SU-DHL-6 (cell line): ENCODE measurements at regions not wholly inside any gene's neighbourhood (a gene's known extent, or its start where the extent isn't known, plus 50 kb on each side); places are given as distances from the start of the nearest gene placed in this dataset.

Source experiments
- H2AFZ ChIP-seq: fragments of 200-600 bp; sonication (generic); 2 replicates; pipeline ENCODE4 v1.6.1; 2014; ENCODE audit warnings: low read depth, mild to moderate bottlenecking, moderate library complexity, mixed read lengths, antibody characterized with exemption, low read length; ENCODE audit not compliant: severe bottlenecking
- H3F3A ChIP-seq: fragments of 200-600 bp; shearing (Covaris generic); 2 replicates; pipeline ENCODE4 v1.6.0; 2016; ENCODE audit warnings: antibody characterized with exemption, mild to moderate bottlenecking; ENCODE audit not compliant: insufficient read depth
- H3K27ac ChIP-seq: fragments of 200-600 bp; sonication (generic); 2 replicates; pipeline ENCODE4 v1.5.1; 2016; ENCODE audit warnings: low read depth, mild to moderate bottlenecking, low read length, moderate library complexity, mixed read lengths
- H3K27me3 ChIP-seq: fragments of 200-600 bp; sonication (generic), shearing (Covaris generic); 2 replicates; pipeline ENCODE4 v1.6.0; 2014; ENCODE audit warnings: mild to moderate bottlenecking, low read length
- H3K36me3 ChIP-seq: fragments of 200-600 bp; sonication (generic); 2 replicates; pipeline ENCODE4 v1.6.1; 2014; ENCODE audit warnings: mild to moderate bottlenecking, low read length, mixed read lengths
- H3K4me2 ChIP-seq: fragments of 300-600, 200-600 bp; shearing (Covaris generic), sonication (generic); 2 replicates; pipeline ENCODE4 v1.6.0; 2014; ENCODE audit warnings: low read length, low read depth, mild to moderate bottlenecking; ENCODE audit not compliant: poor library complexity, severe bottlenecking
- H3K4me3 ChIP-seq: fragments of 200-600 bp; sonication (generic); 2 replicates; pipeline ENCODE4 v1.5.1; 2014; ENCODE audit warnings: antibody characterized with exemption, low read length, mild to moderate bottlenecking, mixed read lengths; ENCODE audit not compliant: insufficient read depth, poor library complexity, severe bottlenecking
- H3K79me2 ChIP-seq: fragments of 200-600 bp; sonication (generic); 2 replicates; pipeline ENCODE4 v1.6.1; 2014; ENCODE audit warnings: mild to moderate bottlenecking, low read length, moderate library complexity; ENCODE audit not compliant: insufficient read depth
- H3K9ac ChIP-seq: fragments of 200-600 bp; sonication (generic); 2 replicates; pipeline ENCODE4 v1.7.0; 2014; ENCODE audit warnings: mild to moderate bottlenecking, low read length
- H3K9me2 ChIP-seq: fragments of 200-600 bp; sonication (generic); replicated peaks from 2 replicates; pipeline ENCODE4 v1.6.1; 2014; ENCODE audit warnings: low read length; ENCODE audit not compliant: insufficient read depth
- H3K9me3 ChIP-seq: fragments of 200-600 bp; sonication (generic); 2 replicates; pipeline ENCODE4 v1.6.1; 2014; ENCODE audit warnings: low read length, mixed read lengths; ENCODE audit not compliant: insufficient read depth
- H4K20me1 ChIP-seq: fragments of 200-600 bp; sonication (generic); 2 replicates; pipeline ENCODE4 v1.6.1; 2014; ENCODE audit warnings: low read depth, mild to moderate bottlenecking, antibody characterized with exemption, low read length, moderate library complexity, mixed read lengths
- EZH2phosphoT487 ChIP-seq: fragments of 200-600 bp; sonication (generic), shearing (Covaris generic); conservative IDR thresholded peaks from 2 replicates; pipeline ENCODE4 v1.6.1; 2018; ENCODE audit warnings: mild to moderate bottlenecking, antibody characterized with exemption, low read length, moderate library complexity, mixed read lengths
- TF ChIP-seq, protein P1 (sequence below): fragments of 200-600 bp; sonication (generic); IDR thresholded peaks from one replicate; pipeline ENCODE4 v1.5.1; 2017; ENCODE audit warnings: antibody characterized with exemption, mild to moderate bottlenecking, low read length, moderate library complexity; ENCODE audit not compliant: insufficient read depth, poor library complexity, severe bottlenecking

DNA sequence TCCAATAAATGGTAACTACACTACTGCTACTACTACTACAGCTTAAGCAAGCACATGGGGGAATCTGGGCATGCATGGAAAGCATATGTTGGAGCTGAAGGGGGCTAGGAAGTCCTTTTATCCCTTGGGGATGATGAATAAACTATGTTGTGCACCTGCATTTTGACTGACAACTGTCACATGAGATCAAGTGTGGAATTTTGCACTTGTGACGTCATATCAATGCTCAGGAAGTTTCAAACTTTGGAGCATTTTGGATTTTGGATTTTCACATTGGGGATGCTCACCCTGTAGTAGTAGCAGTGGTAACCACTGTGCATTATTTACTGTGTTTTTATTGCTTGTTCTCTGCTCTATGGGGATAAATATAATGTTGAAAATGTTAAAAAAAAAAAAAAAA lies 100.5 kb upstream of the SMAD1 start:
- Histone ChIP-seq H3K27ac (no peak overlapping the region), H3K36me3 (no peaks in the 10 kb centered on the region)
- no peak for TF ChIP-seq EZH2phosphoT487
- TF ChIP-seq, protein P1, sequence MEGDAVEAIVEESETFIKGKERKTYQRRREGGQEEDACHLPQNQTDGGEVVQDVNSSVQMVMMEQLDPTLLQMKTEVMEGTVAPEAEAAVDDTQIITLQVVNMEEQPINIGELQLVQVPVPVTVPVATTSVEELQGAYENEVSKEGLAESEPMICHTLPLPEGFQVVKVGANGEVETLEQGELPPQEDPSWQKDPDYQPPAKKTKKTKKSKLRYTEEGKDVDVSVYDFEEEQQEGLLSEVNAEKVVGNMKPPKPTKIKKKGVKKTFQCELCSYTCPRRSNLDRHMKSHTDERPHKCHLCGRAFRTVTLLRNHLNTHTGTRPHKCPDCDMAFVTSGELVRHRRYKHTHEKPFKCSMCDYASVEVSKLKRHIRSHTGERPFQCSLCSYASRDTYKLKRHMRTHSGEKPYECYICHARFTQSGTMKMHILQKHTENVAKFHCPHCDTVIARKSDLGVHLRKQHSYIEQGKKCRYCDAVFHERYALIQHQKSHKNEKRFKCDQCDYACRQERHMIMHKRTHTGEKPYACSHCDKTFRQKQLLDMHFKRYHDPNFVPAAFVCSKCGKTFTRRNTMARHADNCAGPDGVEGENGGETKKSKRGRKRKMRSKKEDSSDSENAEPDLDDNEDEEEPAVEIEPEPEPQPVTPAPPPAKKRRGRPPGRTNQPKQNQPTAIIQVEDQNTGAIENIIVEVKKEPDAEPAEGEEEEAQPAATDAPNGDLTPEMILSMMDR = no peak

DNA sequence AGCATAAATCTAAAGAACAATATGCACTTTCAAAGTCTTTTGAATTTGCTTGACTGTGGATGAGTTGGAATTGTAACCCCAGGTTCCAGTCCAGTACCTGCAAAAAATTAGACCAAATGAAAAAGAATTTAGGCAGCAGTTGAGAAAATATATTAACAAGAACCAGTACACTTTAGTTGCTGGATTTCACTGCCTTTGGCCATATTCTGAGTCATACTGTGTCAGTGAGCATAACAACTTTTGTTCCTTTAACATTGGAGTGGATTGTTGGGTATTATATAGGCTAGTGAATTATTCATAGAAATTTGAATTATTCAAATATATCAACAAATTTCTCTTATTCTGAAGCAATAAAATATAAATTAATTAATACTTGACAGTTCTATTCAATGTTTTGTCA lies 101.5 kb upstream of the SMAD1 start:
- Histone ChIP-seq H4K20me1 (no peaks in the 10 kb centered on the region), H3F3A (no peaks in the 10 kb centered on the region), H3K4me2 (no peak overlapping the region)

More for the DNA sequence above, 100.5 kb upstream of the SMAD1 start:
- H4K20me1 ChIP-seq = no peaks in the 10 kb centered on the region
- H3K9me2 ChIP-seq = no peaks in the 10 kb centered on the region
- no peak overlapping the region for H2AFZ ChIP-seq
- no peak overlapping the region for H3K4me3 ChIP-seq
- no peaks in the 10 kb centered on the region for H3K79me2 ChIP-seq
- H3K27me3 ChIP-seq = no peaks in the 10 kb centered on the region
- H3K9me3 ChIP-seq = no peaks in the 10 kb centered on the region
- no peaks in the 10 kb centered on the region for H3F3A ChIP-seq
- no peak overlapping the region for H3K9ac ChIP-seq
- H3K4me2 ChIP-seq = no peak overlapping the region

DNA sequence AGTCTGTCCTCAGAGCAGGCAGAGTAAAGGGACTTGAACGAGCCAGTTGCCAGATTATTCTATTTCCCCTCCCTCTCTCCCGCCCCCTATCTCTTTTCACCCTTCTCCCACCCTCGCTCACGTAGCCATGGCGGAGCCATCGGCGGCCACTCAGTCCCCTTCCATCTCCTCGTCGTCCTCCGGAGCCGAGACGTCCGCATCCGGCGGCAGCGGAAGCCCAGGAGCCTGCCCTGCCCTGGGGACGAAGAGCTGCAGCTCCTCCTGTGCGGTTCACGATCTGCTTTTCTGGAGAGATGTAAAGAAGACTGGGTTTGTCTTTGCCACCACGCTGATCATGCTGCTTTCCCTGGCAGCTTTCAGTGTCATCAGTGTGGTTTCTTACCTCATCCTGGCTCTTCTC lies 106.2 kb upstream of the SMAD1 start:
- Histone ChIP-seq H3K9ac (no peak overlapping the region), H3K9me2 (no peaks in the 10 kb centered on the region), H3K36me3 (no peaks in the 10 kb centered on the region), H3K4me3 (no peak overlapping the region), H3K4me2 (no peak overlapping the region), H3K27me3 (no peaks in the 10 kb centered on the region), H3K79me2 (no peaks in the 10 kb centered on the region), H4K20me1 (no peaks in the 10 kb centered on the region), H3F3A (no peaks in the 10 kb centered on the region), H3K9me3 (no peaks in the 10 kb centered on the region), H2AFZ (no peak overlapping the region), H3K27ac (no peak overlapping the region)
- TF ChIP-seq, protein P1 = no peak
- no peak for TF ChIP-seq EZH2phosphoT487

More for the DNA sequence above, 101.5 kb upstream of the SMAD1 start:
- TF ChIP-seq EZH2phosphoT487 = no peak
- TF ChIP-seq, protein P1 = no peak
- H3K27ac ChIP-seq = no peak overlapping the region
- H3K9me2 ChIP-seq = no peaks in the 10 kb centered on the region
- H3K9ac ChIP-seq = no peak overlapping the region
- no peaks in the 10 kb centered on the region for H3K36me3 ChIP-seq
- no peaks in the 10 kb centered on the region for H3K9me3 ChIP-seq
- H3K27me3 ChIP-seq = no peaks in the 10 kb centered on the region
- no peak overlapping the region for H2AFZ ChIP-seq
- H3K79me2 ChIP-seq = no peaks in the 10 kb centered on the region
- H3K4me3 ChIP-seq = no peak overlapping the region
